ENCODE measurements at regions not wholly inside any gene's neighbourhood (a gene's known extent, or its start where the extent isn't known, plus 50 kb on each side); places are given as distances from the start of the nearest gene placed in this dataset.

GRCh38 chr6:144437105-144437504 is 152.0 kb downstream of the UTRN start:
- H4K5ac ChIP-seq (ENCODE audit: insufficient read length, low read depth, low read length), result no peak overlapping the region
- 88% methylated on average over 4 of the region's 4 CpGs; no CpG with 5 or more reads in 1 of the 2 experiments for WGBS, 2 experiments (ENCODE audit: extremely low coverage in 1 of 2, insufficient coverage in 1 of 2, insufficient read length in 1 of 2, insufficient replicate concordance in 2 of 2, low coverage in 1 of 2, low lambda C conversion rate in 2 of 2, missing lambda C conversion rate in 1 of 2)
- H3K23me2 ChIP-seq (ENCODE audit: low read depth, low read length), result no peaks in the 10 kb centered on the region; the same call in 1 of the 2 replicates
- H4K91ac ChIP-seq (replicated peaks; ENCODE audit: insufficient read length, low read length), result no peak overlapping the region
- H2BK5ac ChIP-seq (ENCODE audit: low read depth, low read length), result no peak overlapping the region
- no peaks in the 10 kb centered on the region for H3K27me3 ChIP-seq (replicated peaks in 1 of 4; ENCODE audit: control insufficient read depth in 3 of 4, extremely low read depth in 1 of 4, insufficient read depth in 3 of 4, low read length in 3 of 4)
- ChIA-PET POLR2A (ENCODE audit: partially characterized antibody) (no interaction called here), CTCF (ENCODE audit: partially characterized antibody) (no interaction called here)
- no peak overlapping the region for H2BK15ac ChIP-seq (ENCODE audit: low read length)
- DNase-seq (ENCODE audit: low read depth in 1 of 2, low spot score in 2 of 2) (no peak), FAIRE-seq (no peak)
- no peaks in the 10 kb centered on the region for H3K79me1 ChIP-seq (ENCODE audit: low read depth, low read length)
- no peaks in the 10 kb centered on the region for H3K79me2 ChIP-seq (ENCODE audit: control insufficient read depth in 1 of 2, insufficient read depth in 2 of 2, low read length in 2 of 2)
- no peak overlapping the region for H2AFZ ChIP-seq (ENCODE audit: low read length)
- no peaks in the 10 kb centered on the region for H4K20me1 ChIP-seq (replicated peaks in 1 of 2; ENCODE audit: control insufficient read depth in 1 of 2, insufficient read depth in 2 of 2, low read length in 2 of 2)
- TF ChIP-seq ZNF274 (IDR thresholded peaks at IDR 0.05; ENCODE audit: borderline replicate concordance, extremely low read depth, low read length) (no peak), CHD1 (IDR thresholded peaks at IDR 0.05; ENCODE audit: low read depth, low read length) (no peak), MAFK (IDR thresholded peaks at IDR 0.05; ENCODE audit: low read depth, low read length) (no peak), ATF2 (IDR thresholded peaks at IDR 0.05; ENCODE audit: low read length) (no peak), SIRT6 (IDR thresholded peaks at IDR 0.05; ENCODE audit: low read length) (no peak), CBX5 (IDR thresholded peaks at IDR 0.05; ENCODE audit: low read depth, low read length) (no peak), SIN3A (conservative IDR thresholded peaks at IDR 0.05 in 1 of 2, IDR thresholded peaks at IDR 0.05 in 1 of 2; ENCODE audit: low read depth in 1 of 2, low read length in 2 of 2) (no peak), ATF3 (IDR thresholded peaks at IDR 0.05; ENCODE audit: insufficient read depth, low read depth, low read length) (no peak), MAX (IDR thresholded peaks at IDR 0.05) (no peak), CREB1 (IDR thresholded peaks at IDR 0.05) (no peak), CBX8 (IDR thresholded peaks at IDR 0.05; ENCODE audit: borderline replicate concordance, low read depth, low read length) (no peak), BACH1 (IDR thresholded peaks at IDR 0.05; ENCODE audit: low read length) (no peak), CHD2 (IDR thresholded peaks at IDR 0.05; ENCODE audit: low read length) (no peak)
- H3K4ac ChIP-seq (replicated peaks; ENCODE audit: insufficient read length, low read depth, low read length), result no peak overlapping the region
- no peak overlapping the region for H3K27ac ChIP-seq (ENCODE audit: low read depth, low read length)
- H3K4me2 ChIP-seq (ENCODE audit: insufficient read depth in 1 of 2, low read depth in 2 of 2, low read length in 2 of 2), result no peak overlapping the region
- H3K9ac ChIP-seq (replicated peaks in 1 of 4; ENCODE audit: extremely low read depth in 1 of 4, low read depth in 3 of 4, low read length in 3 of 4), result no peak overlapping the region
- H3K23ac ChIP-seq (ENCODE audit: insufficient read length), result no peak overlapping the region
- no peak overlapping the region for H4K8ac ChIP-seq (ENCODE audit: extremely low read depth, insufficient read depth, low read length)
- no peak overlapping the region for H2BK20ac ChIP-seq (ENCODE audit: low read length)
- H2BK12ac ChIP-seq (ENCODE audit: low read depth, low read length), result no peak overlapping the region
- H3K18ac ChIP-seq (ENCODE audit: extremely low read depth, low read length), result no peak overlapping the region
- no peak overlapping the region for H3K56ac ChIP-seq (replicated peaks; ENCODE audit: insufficient read length, low read depth, low read length)
- H3K36me3 ChIP-seq (ENCODE audit: control insufficient read depth in 2 of 4, insufficient read depth in 4 of 4, low read length in 3 of 4), result peaks cover 2 to 58% (median 35%) of the 10 kb centered on the region in 4 experiments; a peak in 7 of 8 replicates
- H3K4me3 ChIP-seq (ENCODE audit: extremely low read depth in 1 of 4, insufficient read depth in 2 of 4, low read depth in 3 of 4, low read length in 4 of 4), result no peak overlapping the region
- peaks cover 20 to 29% of the 10 kb centered on the region in 2 experiments for H3K9me3 ChIP-seq (ENCODE audit: insufficient read depth in 2 of 2, low read depth in 1 of 2, low read length in 1 of 2)
- H3K14ac ChIP-seq (ENCODE audit: insufficient read length), result no peak overlapping the region
- no peak overlapping the region for H2BK120ac ChIP-seq (replicated peaks; ENCODE audit: low read depth, low read length)
- no peak overlapping the region for H2AK5ac ChIP-seq (ENCODE audit: low read depth, low read length)
- H3K4me1 ChIP-seq (replicated peaks in 1 of 4; ENCODE audit: control insufficient read depth in 3 of 4, insufficient read depth in 4 of 4, low read length in 3 of 4), result no peaks in the 10 kb centered on the region

All from H1 (cell line).